Endothelial cell of umbilical vein (primary cell): ENCODE measurements at regions not wholly inside any gene's neighbourhood (a gene's known extent, or its start where the extent isn't known, plus 50 kb on each side); places are given as distances from the start of the nearest gene placed in this dataset.

Experiments
- BruUV-seq: library from RNA; stranded (reverse); fragments of 400-500 nt; replicated peaks from 2 replicates; lab custom pipeline; 2021; lab: Mats Ljungman, UMichigan
- CTCF ChIA-PET: fragments of 300-600, 350-600 bp; sonication (Branson Sonifier 250); formaldehyde crosslinking; loops from one replicate; lab custom pipeline; 2021; ENCODE audit warnings: antibody characterized with exemption, inconsistent platforms; lab: Charles Lee
- POLR2A ChIA-PET: fragments of 300-600, 350-600 bp; sonication (Branson Sonifier 250); formaldehyde crosslinking; loops from one replicate; lab custom pipeline; 2021; ENCODE audit warnings: antibody characterized with exemption, inconsistent platforms; lab: Charles Lee
- DNase-seq: peaks from one replicate; pipeline ENCODE4 v3.0.0-alpha.2; 2011; ENCODE audit warnings: low read depth, low spot score
- FAIRE-seq: peaks from 2 replicates; lab custom pipeline; 2011; peaks lifted over from hg19 to GRCh38; lab: Jason Lieb, UNC
- H2AFZ ChIP-seq: 2 replicates; pipeline ENCODE4 v1.6.0; 2012; ENCODE audit warnings: low read depth, low read length, control low read depth, inconsistent platforms
- H3K27ac ChIP-seq: 2 replicates; pipeline ENCODE4 v1.5.1; 2011; ENCODE audit warnings: low read depth, mild to moderate bottlenecking, control low read depth, low read length, moderate library complexity; ENCODE audit not compliant: insufficient read depth
- H3K27me3 ChIP-seq, 2 experiments: 2 replicates each; pipeline versions ENCODE4 v1.6.0 to v1.6.1; 2011; ENCODE audit warnings: low read length in 2 of 2, mixed read lengths in 1 of 2; ENCODE audit not compliant: control insufficient read depth in 2 of 2, insufficient read depth in 2 of 2
- H3K36me3 ChIP-seq, 2 experiments: 2 replicates in 1 of 2; 3 replicates in 1 of 2; pipeline ENCODE4 v1.5.1; 2011; ENCODE audit warnings: low read length in 2 of 2, mild to moderate bottlenecking in 1 of 2, moderate library complexity in 1 of 2; ENCODE audit not compliant: control insufficient read depth in 2 of 2, insufficient read depth in 2 of 2; ENCODE audit errors: extremely low read depth in 1 of 2
- H3K4me1 ChIP-seq: 3 replicates; pipeline ENCODE4 v1.5.1; 2011; ENCODE audit warnings: mild to moderate bottlenecking, low read length; ENCODE audit not compliant: control insufficient read depth, insufficient read depth; ENCODE audit errors: extremely low read depth
- H3K4me2 ChIP-seq: 2 replicates; pipeline ENCODE4 v1.6.1; 2011; ENCODE audit warnings: low read length, control low read depth, mixed read lengths; ENCODE audit not compliant: insufficient read depth
- H3K4me3 ChIP-seq, 3 experiments: fragments of 200-600 bp in 1 of 3; sonication (generic), shearing (Covaris generic) in 1 of 3; replicated peaks in 1 of 3; 2 replicates each; pipeline ENCODE4 v1.5.1; 2011 to 2016; ENCODE audit warnings: control low read depth in 3 of 3, low read length in 3 of 3, mild to moderate bottlenecking in 2 of 3, inconsistent platforms in 1 of 3, low read depth in 1 of 3, moderate library complexity in 1 of 3; ENCODE audit not compliant: insufficient read depth in 1 of 3
- H3K79me2 ChIP-seq: 2 replicates; pipeline ENCODE4 v1.6.0; 2012; ENCODE audit warnings: low read length, inconsistent platforms; ENCODE audit not compliant: control insufficient read depth, insufficient read depth
- H3K9ac ChIP-seq: replicated peaks from 2 replicates; pipeline ENCODE3; 2011; ENCODE audit warnings: low read length, control low read depth; ENCODE audit not compliant: insufficient read depth; ENCODE audit errors: extremely low read depth
- H3K9me1 ChIP-seq: replicated peaks from 3 replicates; pipeline ENCODE4 v1.6.0; 2011; ENCODE audit warnings: mild to moderate bottlenecking, low read length; ENCODE audit not compliant: control insufficient read depth, insufficient read depth; ENCODE audit errors: extremely low read depth
- H3K9me3 ChIP-seq: replicated peaks from 2 replicates; pipeline ENCODE4 v1.5.1; 2012; ENCODE audit warnings: low read length, inconsistent platforms; ENCODE audit not compliant: control insufficient read depth, insufficient read depth
- H4K20me1 ChIP-seq: replicated peaks from 2 replicates; pipeline ENCODE3; 2011; ENCODE audit warnings: mild to moderate bottlenecking, low read length; ENCODE audit not compliant: control insufficient read depth, insufficient read depth; ENCODE audit errors: extremely low read depth
- FOS ChIP-seq: IDR thresholded peaks from 2 replicates; pipeline ENCODE4 v1.6.1; 2011; ENCODE audit warnings: mild to moderate bottlenecking, low read length, moderate library complexity, borderline replicate concordance; ENCODE audit not compliant: insufficient read depth
- GATA2 ChIP-seq: IDR thresholded peaks from 2 replicates; pipeline ENCODE4 v1.7.0; 2011; ENCODE audit warnings: low read depth, mild to moderate bottlenecking, moderate library complexity, mixed read lengths, low read length; ENCODE audit not compliant: insufficient read length, insufficient read depth
- JUN ChIP-seq: IDR thresholded peaks from 2 replicates; pipeline ENCODE4 v1.6.1; 2011; ENCODE audit warnings: borderline replicate concordance, low read depth; ENCODE audit not compliant: insufficient read length, insufficient read depth
- MAX ChIP-seq: IDR thresholded peaks from 2 replicates; pipeline ENCODE4 v1.6.1; 2011; ENCODE audit not compliant: insufficient read depth, insufficient read length
- MYC ChIP-seq: IDR thresholded peaks from one replicate; pipeline ENCODE4 v1.6.1; 2011; ENCODE audit warnings: mild to moderate bottlenecking, low read depth, low read length
- POLR2A ChIP-seq: IDR thresholded peaks from 2 replicates; pipeline ENCODE4 v1.6.1; 2012; ENCODE audit warnings: low read depth, mild to moderate bottlenecking, control low read depth, low read length
- POLR2AphosphoS5 ChIP-seq: IDR thresholded peaks from 2 replicates; pipeline ENCODE4 v1.6.1; 2012; ENCODE audit warnings: low read depth, mild to moderate bottlenecking, control low read depth, low read length, moderate library complexity; ENCODE audit not compliant: insufficient read depth
- dilution Hi-C: fragments of 300-500 bp; cut with MboI; formaldehyde crosslinking; loops from one replicate; pipeline ENCODE4 v1.15.0; 2019; ENCODE audit warnings: low sequenced_read_pairs; ENCODE audit not compliant: extremely low pct_ligation_motif_present
- intact Hi-C: fragments of 100-400 bp; cut with micrococcal nuclease; formaldehyde crosslinking; loops from one replicate; pipeline ENCODE4 v1.10.0; 2022
- TF ChIP-seq, protein P1 (sequence below), 2 donors: IDR thresholded peaks; 1 replicate in 1 of 2; 2 replicates in 1 of 2; pipeline ENCODE4 v1.5.1; 2011; ENCODE audit warnings: low read length in 2 of 2, mild to moderate bottlenecking in 2 of 2, moderate library complexity in 2 of 2, control low read depth in 1 of 2, inconsistent platforms in 1 of 2, low read depth in 1 of 2; ENCODE audit not compliant: insufficient read depth in 1 of 2; ENCODE audit errors: extremely low read depth in 1 of 2

DNA sequence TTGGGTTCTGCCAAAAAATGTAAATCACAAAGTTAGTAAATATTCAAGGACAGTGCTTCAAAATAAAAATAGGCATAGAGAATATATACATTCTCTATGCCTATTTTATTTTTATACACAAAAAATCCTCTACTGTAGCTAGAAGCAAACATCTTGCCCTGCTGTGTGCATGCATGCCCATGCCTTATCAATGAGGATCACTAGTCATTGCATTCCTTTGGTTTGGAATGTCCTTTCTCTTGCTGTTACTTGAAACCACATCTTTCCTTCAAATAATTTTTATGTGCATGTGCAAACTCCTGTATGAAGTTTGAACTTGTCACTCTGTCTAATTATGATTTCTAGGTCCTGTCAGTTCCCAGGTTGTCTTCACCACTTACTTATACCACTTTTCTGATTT, 278.9 kb upstream of the IZUMO3 start:
- BruUV-seq: no TSS peak
- no peak overlapping the region for H3K4me2 ChIP-seq
- dilution Hi-C loops: no loop called here

GRCh38 chr9:24820196-24820595, 274.5 kb upstream of the IZUMO3 start:
- DNase-seq: no peak
- Histone ChIP-seq H3K9me3 (peaks cover 1% of the 10 kb centered on the region), H3K27me3 (no peaks in the 10 kb centered on the region), H2AFZ (no peak overlapping the region), H3K9me1 (no peaks in the 10 kb centered on the region), H3K4me3 (no peak overlapping the region), H3K79me2 (no peaks in the 10 kb centered on the region), H3K27ac (no peak overlapping the region), H3K36me3 (no peaks in the 10 kb centered on the region), H3K9ac (no peak overlapping the region), H4K20me1 (no peaks in the 10 kb centered on the region), H3K4me1 (no peaks in the 10 kb centered on the region), H3K4me2 (no peak overlapping the region)
- TF ChIP-seq, protein P1, sequence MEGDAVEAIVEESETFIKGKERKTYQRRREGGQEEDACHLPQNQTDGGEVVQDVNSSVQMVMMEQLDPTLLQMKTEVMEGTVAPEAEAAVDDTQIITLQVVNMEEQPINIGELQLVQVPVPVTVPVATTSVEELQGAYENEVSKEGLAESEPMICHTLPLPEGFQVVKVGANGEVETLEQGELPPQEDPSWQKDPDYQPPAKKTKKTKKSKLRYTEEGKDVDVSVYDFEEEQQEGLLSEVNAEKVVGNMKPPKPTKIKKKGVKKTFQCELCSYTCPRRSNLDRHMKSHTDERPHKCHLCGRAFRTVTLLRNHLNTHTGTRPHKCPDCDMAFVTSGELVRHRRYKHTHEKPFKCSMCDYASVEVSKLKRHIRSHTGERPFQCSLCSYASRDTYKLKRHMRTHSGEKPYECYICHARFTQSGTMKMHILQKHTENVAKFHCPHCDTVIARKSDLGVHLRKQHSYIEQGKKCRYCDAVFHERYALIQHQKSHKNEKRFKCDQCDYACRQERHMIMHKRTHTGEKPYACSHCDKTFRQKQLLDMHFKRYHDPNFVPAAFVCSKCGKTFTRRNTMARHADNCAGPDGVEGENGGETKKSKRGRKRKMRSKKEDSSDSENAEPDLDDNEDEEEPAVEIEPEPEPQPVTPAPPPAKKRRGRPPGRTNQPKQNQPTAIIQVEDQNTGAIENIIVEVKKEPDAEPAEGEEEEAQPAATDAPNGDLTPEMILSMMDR (IDR thresholded peaks at IDR 0.05; ENCODE audit: extremely low read depth in 1 of 2, insufficient read depth in 1 of 2, low read depth in 1 of 2, low read length in 2 of 2): no peak
- TF ChIP-seq POLR2A (no peak), GATA2 (no peak), FOS (no peak), MAX (no peak), JUN (no peak)
- ChIA-PET CTCF (no interaction called here), POLR2A (no interaction called here)
- no peak for FAIRE-seq
- BruUV-seq: no TSS peak
- dilution Hi-C loops (no loop called here), intact Hi-C loops (no loop called here)

More for the DNA sequence above, 278.9 kb upstream of the IZUMO3 start:
- Histone ChIP-seq H3K27ac (no peak overlapping the region), H3K36me3 (no peaks in the 10 kb centered on the region), H3K9me3 (no peaks in the 10 kb centered on the region), H3K9ac (no peak overlapping the region), H3K27me3 (no peaks in the 10 kb centered on the region), H3K9me1 (no peaks in the 10 kb centered on the region), H3K4me3 (no peak overlapping the region), H4K20me1 (no peaks in the 10 kb centered on the region), H3K79me2 (no peaks in the 10 kb centered on the region), H3K4me1 (no peaks in the 10 kb centered on the region), H2AFZ (no peak overlapping the region)
- ChIA-PET POLR2A (no interaction called here), CTCF (no interaction called here)
- TF ChIP-seq, protein P1 (IDR thresholded peaks at IDR 0.05; ENCODE audit: extremely low read depth in 1 of 2, insufficient read depth in 1 of 2, low read depth in 1 of 2, low read length in 2 of 2): no peak
- TF ChIP-seq POLR2AphosphoS5 (no peak), MYC (no peak), MAX (no peak), JUN (no peak)
- intact Hi-C loops: no loop called here
- FAIRE-seq: no peak
- no peak for DNase-seq
